Glutamatergic neuron (in vitro differentiated cells): ENCODE measurements at regions not wholly inside any gene's neighbourhood (a gene's known extent, or its start where the extent isn't known, plus 50 kb on each side); places are given as distances from the start of the nearest gene placed in this dataset.

Experiments
- DNase-seq: peaks from one replicate; pipeline ENCODE4 v3.0.0; 2022
- H3K27ac Mint-ChIP-seq: one replicate; pipeline ENCODE4 v1.8.0; 2020; ENCODE audit warnings: mild to moderate bottlenecking, mixed read lengths, inconsistent platforms; ENCODE audit not compliant: unreplicated experiment
- H3K27me3 Mint-ChIP-seq: one replicate; pipeline ENCODE4 v1.8.0; 2020; ENCODE audit warnings: mild to moderate bottlenecking, moderate library complexity, mixed read lengths, inconsistent platforms; ENCODE audit not compliant: unreplicated experiment
- H3K36me3 Mint-ChIP-seq: one replicate; pipeline ENCODE4 v1.8.0; 2020; ENCODE audit warnings: mild to moderate bottlenecking, mixed read lengths, inconsistent platforms; ENCODE audit not compliant: unreplicated experiment
- H3K4me1 Mint-ChIP-seq: one replicate; pipeline ENCODE4 v1.8.0; 2020; ENCODE audit warnings: mild to moderate bottlenecking, low read depth, mixed read lengths, inconsistent platforms; ENCODE audit not compliant: unreplicated experiment
- H3K4me3 Mint-ChIP-seq: one replicate; pipeline ENCODE4 v1.8.0; 2020; ENCODE audit warnings: mild to moderate bottlenecking, mixed read lengths, inconsistent platforms; ENCODE audit not compliant: unreplicated experiment
- H3K9me3 Mint-ChIP-seq: one replicate; pipeline ENCODE4 v1.8.0; 2020; ENCODE audit warnings: mild to moderate bottlenecking, moderate library complexity, mixed read lengths, inconsistent platforms; ENCODE audit not compliant: unreplicated experiment
- CTCF ChIP-seq: fragments of 200-600 bp; sonication (generic); IDR thresholded peaks from one replicate; pipeline ENCODE4 v1.5.0; 2021; ENCODE audit not compliant: partially characterized antibody, unreplicated experiment

- Mint-ChIP-seq H3K9me3 (no peaks in the 10 kb centered on the region), H3K4me1 (peaks cover 2% of the 10 kb centered on the region), H3K4me3 (no peak overlapping the region), H3K27me3 (no peaks in the 10 kb centered on the region), H3K36me3 (no peaks in the 10 kb centered on the region), H3K27ac (no peak overlapping the region)
- no peak for DNase-seq
- no peak for TF ChIP-seq CTCF
These were observed 510.3 kb downstream of the TECRL start for GRCh38 chr4:63898961-63899360.

- no peaks in the 10 kb centered on the region for H3K27me3 Mint-ChIP-seq
- H3K9me3 Mint-ChIP-seq = no peaks in the 10 kb centered on the region
- H3K27ac Mint-ChIP-seq = no peak overlapping the region
- no peak for DNase-seq
- H3K4me3 Mint-ChIP-seq = no peak overlapping the region
- no peak for TF ChIP-seq CTCF
- no peaks in the 10 kb centered on the region for H3K36me3 Mint-ChIP-seq
- no peaks in the 10 kb centered on the region for H3K4me1 Mint-ChIP-seq
These were observed 515.1 kb downstream of the TECRL start for GRCh38 chr4:63894161-63894560.

GRCh38 chr4:63869370-63869769 is 539.9 kb downstream of the TECRL start:
- H3K4me1 Mint-ChIP-seq = peaks cover 1% of the 10 kb centered on the region
- TF ChIP-seq CTCF = no peak
- no peak for DNase-seq
- no peaks in the 10 kb centered on the region for H3K27me3 Mint-ChIP-seq
- H3K27ac Mint-ChIP-seq = no peak overlapping the region
- H3K9me3 Mint-ChIP-seq = no peaks in the 10 kb centered on the region
- H3K36me3 Mint-ChIP-seq = no peaks in the 10 kb centered on the region
- no peak overlapping the region for H3K4me3 Mint-ChIP-seq

GRCh38 chr4:63851496-63851895 is 557.8 kb downstream of the TECRL start:
- H3K4me3 Mint-ChIP-seq = no peak overlapping the region
- TF ChIP-seq CTCF = no peak
- no peak for DNase-seq
- H3K4me1 Mint-ChIP-seq = no peaks in the 10 kb centered on the region
- no peaks in the 10 kb centered on the region for H3K9me3 Mint-ChIP-seq
- no peaks in the 10 kb centered on the region for H3K36me3 Mint-ChIP-seq
- no peak overlapping the region for H3K27ac Mint-ChIP-seq
- H3K27me3 Mint-ChIP-seq = no peaks in the 10 kb centered on the region

- no peaks in the 10 kb centered on the region for H3K36me3 Mint-ChIP-seq
- no peaks in the 10 kb centered on the region for H3K4me1 Mint-ChIP-seq
- no peak overlapping the region for H3K4me3 Mint-ChIP-seq
- TF ChIP-seq CTCF = no peak
- DNase-seq = no peak
- H3K27ac Mint-ChIP-seq = no peak overlapping the region
- H3K9me3 Mint-ChIP-seq = peaks cover 1% of the 10 kb centered on the region
- H3K27me3 Mint-ChIP-seq = no peaks in the 10 kb centered on the region
These were observed 568.0 kb downstream of the TECRL start for GRCh38 chr4:63841266-63841665.
